SH-SY5Y (cell line): ENCODE measurements at regions not wholly inside any gene's neighbourhood (a gene's known extent, or its start where the extent isn't known, plus 50 kb on each side); places are given as distances from the start of the nearest gene placed in this dataset.

ENCODE experiments used
- GATA2 ChIP-seq: IDR thresholded peaks from 2 replicates; pipeline ENCODE4 v1.6.1; 2011; ENCODE audit warnings: mild to moderate bottlenecking, low read depth, low read length
- GATA3 ChIP-seq: IDR thresholded peaks from 2 replicates; pipeline ENCODE4 v1.6.1; 2011; ENCODE audit warnings: low read depth, mild to moderate bottlenecking, low read length, moderate library complexity

DNA sequence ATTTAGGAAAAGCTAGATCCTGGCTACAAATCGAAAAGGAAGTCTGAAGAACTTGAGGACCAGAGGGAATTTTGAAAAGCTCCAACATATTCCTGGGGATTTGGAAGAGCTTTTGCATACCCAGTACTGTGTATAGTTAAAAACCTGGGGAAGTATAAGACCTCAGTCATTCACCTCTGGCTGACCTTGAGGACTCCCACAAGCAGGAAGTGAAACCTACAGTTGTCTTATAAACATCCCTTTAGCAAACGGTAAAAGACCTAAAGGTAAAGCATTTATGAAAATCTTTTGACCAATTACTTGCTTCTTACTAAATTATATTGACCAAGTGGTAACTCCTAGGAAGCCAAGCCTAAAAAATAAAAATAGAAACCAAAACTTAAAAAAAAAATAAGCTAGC, 175.0 kb downstream of the HAO1 start:
- TF ChIP-seq GATA3 (no peak), GATA2 (no peak)
